ENCODE measurements at regions not wholly inside any gene's neighbourhood (a gene's known extent, or its start where the extent isn't known, plus 50 kb on each side); places are given as distances from the start of the nearest gene placed in this dataset.
A peak's percentile ranks its signal among the peaks of the same experiment; 100 is the strongest.

DNA sequence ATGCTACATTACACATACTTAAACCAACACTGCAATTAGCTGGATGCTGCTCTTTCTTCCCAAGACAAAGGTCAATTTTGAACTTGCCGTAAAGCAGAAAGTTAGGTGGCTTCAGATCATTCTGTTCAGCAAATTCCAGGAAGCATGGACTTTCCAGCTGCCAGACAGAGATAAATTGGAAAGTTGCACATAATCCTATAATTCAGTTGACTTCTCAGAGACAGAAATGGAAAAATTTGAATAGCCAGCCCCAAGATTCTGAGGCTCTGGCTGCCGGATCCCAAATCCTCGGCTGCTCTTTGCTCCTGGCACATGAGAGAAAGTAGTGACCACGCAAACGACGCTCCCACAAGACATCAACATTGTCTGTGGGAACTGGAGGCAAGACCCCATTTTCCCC is 105.0 kb upstream of the VIPR2 start:
- intact Hi-C loops (cut with micrococcal nuclease), result loop anchor here (5.0 kb wide), 1 partner anchor 52 kb away; no protein-coding TSS in a partner anchor
- DNase-seq, result no peak

DNA sequence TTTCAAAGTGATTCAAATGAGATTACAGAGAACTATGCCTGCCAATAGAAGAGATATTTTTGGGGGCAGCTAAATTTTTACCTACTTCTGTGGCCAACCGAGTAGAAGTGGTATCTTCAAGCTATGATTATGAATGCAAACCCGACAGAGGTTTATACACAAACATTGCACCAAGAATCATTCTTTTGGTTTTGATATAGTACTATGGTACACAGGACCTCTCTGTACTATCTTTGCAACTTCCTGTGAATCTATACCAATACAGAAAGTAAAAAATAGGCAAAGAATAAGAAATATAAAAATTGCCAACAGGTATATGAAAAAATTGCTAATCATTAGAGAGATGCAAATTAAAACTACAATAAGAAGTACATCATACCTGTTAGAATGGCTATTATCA is 103.2 kb upstream of the VIPR2 start:
- intact Hi-C loops (cut with micrococcal nuclease), result loop anchor here (5.0 kb wide), 1 partner anchor 51 kb away; no protein-coding TSS in a partner anchor
- H3K27me3 ChIP-seq (ENCODE audit: control insufficient read depth, insufficient read depth, low read length), result no peaks in the 10 kb centered on the region

More for the DNA sequence above, 105.0 kb upstream of the VIPR2 start:
- Histone ChIP-seq H3K27ac (ENCODE audit: low read length) (no peak overlapping the region), H3K4me1 (ENCODE audit: control insufficient read depth, insufficient read depth, low read length) (peaks cover 25% of the 10 kb centered on the region), H3K36me3 (ENCODE audit: control insufficient read depth, insufficient read depth, low read length) (no peaks in the 10 kb centered on the region), H3K27me3 (ENCODE audit: control insufficient read depth, insufficient read depth, low read length) (no peaks in the 10 kb centered on the region), H3K9me3 (ENCODE audit: control insufficient read depth, insufficient read depth, low read length) (no peaks in the 10 kb centered on the region), H3K4me3 (ENCODE audit: low read length) (no peak overlapping the region)
- Mint-ChIP-seq H3K4me3 (no peak overlapping the region), H3K36me3 (no peaks in the 10 kb centered on the region), H3K27me3 (ENCODE audit: low read depth in 2 of 2) (no peaks in the 10 kb centered on the region), H3K4me1 (peaks cover 59 to 65% of the 10 kb centered on the region in 2 donors), H3K9me3 (no peaks in the 10 kb centered on the region), H3K27ac (no peak overlapping the region)
- TF ChIP-seq, protein P1, sequence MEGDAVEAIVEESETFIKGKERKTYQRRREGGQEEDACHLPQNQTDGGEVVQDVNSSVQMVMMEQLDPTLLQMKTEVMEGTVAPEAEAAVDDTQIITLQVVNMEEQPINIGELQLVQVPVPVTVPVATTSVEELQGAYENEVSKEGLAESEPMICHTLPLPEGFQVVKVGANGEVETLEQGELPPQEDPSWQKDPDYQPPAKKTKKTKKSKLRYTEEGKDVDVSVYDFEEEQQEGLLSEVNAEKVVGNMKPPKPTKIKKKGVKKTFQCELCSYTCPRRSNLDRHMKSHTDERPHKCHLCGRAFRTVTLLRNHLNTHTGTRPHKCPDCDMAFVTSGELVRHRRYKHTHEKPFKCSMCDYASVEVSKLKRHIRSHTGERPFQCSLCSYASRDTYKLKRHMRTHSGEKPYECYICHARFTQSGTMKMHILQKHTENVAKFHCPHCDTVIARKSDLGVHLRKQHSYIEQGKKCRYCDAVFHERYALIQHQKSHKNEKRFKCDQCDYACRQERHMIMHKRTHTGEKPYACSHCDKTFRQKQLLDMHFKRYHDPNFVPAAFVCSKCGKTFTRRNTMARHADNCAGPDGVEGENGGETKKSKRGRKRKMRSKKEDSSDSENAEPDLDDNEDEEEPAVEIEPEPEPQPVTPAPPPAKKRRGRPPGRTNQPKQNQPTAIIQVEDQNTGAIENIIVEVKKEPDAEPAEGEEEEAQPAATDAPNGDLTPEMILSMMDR (IDR thresholded peaks at IDR 0.05), result no peak
- WGBS (ENCODE audit: insufficient coverage), result 84% methylated on average over 6 of the region's 6 CpGs
- ATAC-seq, result no peak

GRCh38 chr7:159246702-159247480 is 102.2 kb upstream of the VIPR2 start:
- Mint-ChIP-seq H3K4me3 (peak overlapping the region; percentile 41), H3K4me1 (peaks cover 32 to 38% of the 10 kb centered on the region in 2 donors), H3K27me3 (ENCODE audit: low read depth in 2 of 2) (no peaks in the 10 kb centered on the region), H3K9me3 (no peaks in the 10 kb centered on the region), H3K36me3 (no peaks in the 10 kb centered on the region), H3K27ac (peak overlapping the region; percentile 30 to 79)
- no peak overlapping the region for H3K27ac ChIP-seq (ENCODE audit: low read length)
- H3K4me3 ChIP-seq (ENCODE audit: low read length), result no peak overlapping the region
- no peaks in the 10 kb centered on the region for H3K27me3 ChIP-seq (ENCODE audit: control insufficient read depth, insufficient read depth, low read length)
- DNase-seq (peak in 1 of 2 donors; percentile 4), ATAC-seq (peak; percentile 35 to 60 (median 59))
- H3K36me3 ChIP-seq (ENCODE audit: control insufficient read depth, insufficient read depth, low read length), result no peaks in the 10 kb centered on the region
- 20% methylated on average over 1 of the region's 2 CpGs for WGBS (ENCODE audit: insufficient coverage)
- TF ChIP-seq, protein P1 (IDR thresholded peaks at IDR 0.05), result no peak
- H3K9me3 ChIP-seq (ENCODE audit: control insufficient read depth, insufficient read depth, low read length), result no peaks in the 10 kb centered on the region
- H3K4me1 ChIP-seq (ENCODE audit: control insufficient read depth, insufficient read depth, low read length), result peaks cover 5% of the 10 kb centered on the region
- intact Hi-C loops (cut with micrococcal nuclease), result loop anchor here (5.0 kb wide), 1 partner anchor 50 kb away; no protein-coding TSS in a partner anchor

More for the DNA sequence above, 103.2 kb upstream of the VIPR2 start:
- Mint-ChIP-seq H3K4me3 (peak overlapping the region; percentile 51), H3K27me3 (ENCODE audit: low read depth in 2 of 2) (no peaks in the 10 kb centered on the region), H3K36me3 (no peaks in the 10 kb centered on the region), H3K27ac (peak overlapping the region; percentile 69 to 79), H3K4me1 (peaks cover 42 to 48% of the 10 kb centered on the region in 2 donors), H3K9me3 (no peaks in the 10 kb centered on the region)
- Histone ChIP-seq H3K9me3 (ENCODE audit: control insufficient read depth, insufficient read depth, low read length) (no peaks in the 10 kb centered on the region), H3K4me3 (ENCODE audit: low read length) (no peak overlapping the region), H3K4me1 (ENCODE audit: control insufficient read depth, insufficient read depth, low read length) (peaks cover 13% of the 10 kb centered on the region), H3K27ac (ENCODE audit: low read length) (no peak overlapping the region), H3K36me3 (ENCODE audit: control insufficient read depth, insufficient read depth, low read length) (no peaks in the 10 kb centered on the region)
- no CpG with 5 or more reads among the region's 2 CpGs for WGBS (ENCODE audit: insufficient coverage)
- TF ChIP-seq, protein P1 (IDR thresholded peaks at IDR 0.05), result no peak
- no peak for DNase-seq
- ATAC-seq, result peak; percentile 44 to 61 (median 56)
